Fibroblast of lung (primary cell): ENCODE measurements at regions not wholly inside any gene's neighbourhood (a gene's known extent, or its start where the extent isn't known, plus 50 kb on each side); places are given as distances from the start of the nearest gene placed in this dataset.

Experiments
- CTCF ChIP-seq, 2 donors: IDR thresholded peaks in 1 of 2; conservative IDR thresholded peaks in 1 of 2; 1 replicate in 1 of 2; 2 replicates in 1 of 2; pipeline ENCODE4 v1.5.1; 2011 to 2012; ENCODE audit warnings: low read length in 2 of 2, control low read depth in 1 of 2, inconsistent platforms in 1 of 2, low read depth in 1 of 2, mild to moderate bottlenecking in 1 of 2
- EZH2 ChIP-seq: IDR thresholded peaks from 2 replicates; pipeline ENCODE4 v1.5.1; 2012; ENCODE audit warnings: low read length, control low read depth, mild to moderate bottlenecking; ENCODE audit errors: missing control alignments

GRCh38 chr10:65550761-65551160 is 1375.1 kb upstream of the LRRTM3 start:
- TF ChIP-seq EZH2 (no peak), CTCF (conservative IDR thresholded peaks at IDR 0.05 in 1 of 2, IDR thresholded peaks at IDR 0.05 in 1 of 2; ENCODE audit: low read depth in 1 of 2, low read length in 2 of 2) (no peak)
